ENCODE measurements at regions not wholly inside any gene's neighbourhood (a gene's known extent, or its start where the extent isn't known, plus 50 kb on each side); places are given as distances from the start of the nearest gene placed in this dataset.

GRCh38 chr13:67374391-67374790, 144.3 kb upstream of the PCDH9 start:
- TF ChIP-seq GLIS3 (CRISPR knock-in tag; IDR thresholded peaks at IDR 0.05): no peak
- TF ChIP-seq BACH2 (CRISPR knock-in tag; IDR thresholded peaks at IDR 0.05; ENCODE audit: borderline replicate concordance): no peak
